SK-N-SH treated with all-trans-retinoic acid at 6 μM for 48 hours (cell line): ENCODE measurements at regions not wholly inside any gene's neighbourhood (a gene's known extent, or its start where the extent isn't known, plus 50 kb on each side); places are given as distances from the start of the nearest gene placed in this dataset.

Experiments
- ARNTL ChIP-seq: fragments of 450-650 bp; formaldehyde crosslinking; IDR thresholded peaks from 2 replicates; pipeline ENCODE4 v1.5.0; 2020; ENCODE audit warnings: low read depth, mild to moderate bottlenecking, moderate library complexity, borderline replicate concordance
- BACH2 ChIP-seq: fragments of 250-450 bp; sonication (Bioruptor Pico); IDR thresholded peaks from 2 replicates; pipeline ENCODE4 v1.9.0; 2021; ENCODE audit warnings: mild to moderate bottlenecking, borderline replicate concordance
- ESRRG ChIP-seq: fragments of 250-450 bp; sonication (Bioruptor Pico); IDR thresholded peaks from 2 replicates; pipeline ENCODE4 v1.6.1; 2021; ENCODE audit warnings: mild to moderate bottlenecking
- GLIS3 ChIP-seq: fragments of 250-450 bp; sonication (Bioruptor Pico); IDR thresholded peaks from 2 replicates; pipeline ENCODE4 v1.5.0; 2020; ENCODE audit warnings: mild to moderate bottlenecking, moderate library complexity
- ISL1 ChIP-seq: fragments of 250-450 bp; sonication (Bioruptor Pico); IDR thresholded peaks from 2 replicates; pipeline ENCODE4 v2.1.2; 2022; ENCODE audit warnings: mild to moderate bottlenecking, moderate library complexity
- TCF4 ChIP-seq: fragments of 250-450 bp; sonication (Bioruptor Pico); IDR thresholded peaks from 2 replicates; pipeline ENCODE4 v1.8.0; 2021; ENCODE audit warnings: mild to moderate bottlenecking, moderate library complexity, borderline replicate concordance
- TSHZ2 ChIP-seq: fragments of 250-450 bp; sonication (Bioruptor Pico); IDR thresholded peaks from 2 replicates; pipeline ENCODE4 v1.5.0; 2020; ENCODE audit warnings: mild to moderate bottlenecking, moderate library complexity
- ZFP3 ChIP-seq: fragments of 250-450 bp; sonication (Bioruptor Pico); IDR thresholded peaks from 2 replicates; pipeline ENCODE4 v1.5.0; 2020; ENCODE audit warnings: mild to moderate bottlenecking, moderate library complexity
- ZFP30 ChIP-seq: fragments of 450-650 bp; formaldehyde crosslinking; IDR thresholded peaks from 2 replicates; pipeline ENCODE4 v1.5.0; 2022; ENCODE audit warnings: mild to moderate bottlenecking, moderate library complexity
- ZNF70 ChIP-seq: fragments of 450-650 bp; formaldehyde crosslinking; IDR thresholded peaks from 2 replicates; pipeline ENCODE4 v1.5.0; 2020; ENCODE audit warnings: mild to moderate bottlenecking, moderate library complexity
- ZNF8 ChIP-seq: fragments of 450-650 bp; formaldehyde crosslinking; IDR thresholded peaks from 2 replicates; pipeline ENCODE4 v1.5.0; 2020; ENCODE audit warnings: mild to moderate bottlenecking, moderate library complexity

DNA sequence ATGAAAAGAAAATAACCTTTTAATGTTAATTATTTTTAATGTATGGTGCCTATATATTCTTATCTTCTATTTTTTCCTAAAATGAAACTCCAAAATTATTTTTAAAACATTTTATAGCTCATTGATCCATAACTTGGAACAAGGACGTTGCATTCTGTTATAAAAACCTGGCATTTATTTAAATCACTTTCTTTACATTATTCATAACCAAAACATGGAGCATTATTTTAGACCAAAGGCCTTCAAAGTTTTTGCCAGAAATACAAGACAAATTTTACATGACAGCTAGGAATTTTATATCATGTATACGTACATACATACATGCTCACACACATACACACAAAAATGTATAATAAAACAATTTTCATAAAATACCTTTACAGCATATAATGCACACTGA lies 259.8 kb downstream of the QDPR start:
- TF ChIP-seq GLIS3 (CRISPR knock-in tag) (no peak), ISL1 (no peak), BACH2 (CRISPR knock-in tag) (no peak), TCF4 (CRISPR knock-in tag) (no peak), ZNF70 (CRISPR knock-in tag) (no peak), ARNTL (CRISPR knock-in tag) (no peak), ZNF8 (CRISPR knock-in tag) (no peak), ESRRG (no peak), TSHZ2 (CRISPR knock-in tag) (no peak), ZFP30 (CRISPR knock-in tag) (no peak), ZFP3 (CRISPR knock-in tag) (no peak)
